Activated naive CD8-positive, alpha-beta T cell treated with anti-CD3 and anti-CD28 coated beads, Interleukin-2, amount 50 U/mL, for 16 hours (primary cell): ENCODE measurements at regions not wholly inside any gene's neighbourhood (a gene's known extent, or its start where the extent isn't known, plus 50 kb on each side); places are given as distances from the start of the nearest gene placed in this dataset.
"Not testable (repeated sequence)": the region's sequence is repeated elsewhere in the genome, so short reads cannot be mapped to it uniquely, and the experiment has no call there.

Experiments
- DNase-seq: peaks from one replicate; pipeline ENCODE4 v3.0.0-alpha.2; 2020; ENCODE audit warnings: low read depth, low spot score

GRCh38 chr7:55303220-55303619 lies 61.9 kb upstream of the LANCL2 start:
- DNase-seq: no peak

GRCh38 chr7:55304018-55304762 lies 60.9 kb upstream of the LANCL2 start:
- DNase-seq: no peak

GRCh38 chr7:55305135-55305534 lies 60.0 kb upstream of the LANCL2 start:
- no peak for DNase-seq

- no peak for DNase-seq
Observed at GRCh38 chr7:55306331-55306730, 58.8 kb upstream of the LANCL2 start.

- DNase-seq: no peak
Observed at GRCh38 chr7:55307123-55307916, 57.8 kb upstream of the LANCL2 start.

GRCh38 chr7:55308186-55308929 lies 56.8 kb upstream of the LANCL2 start:
- DNase-seq: no peak

- no peak for DNase-seq
Observed at GRCh38 chr7:55309040-55309991, 55.8 kb upstream of the LANCL2 start.

- no peak for DNase-seq
Observed at GRCh38 chr7:55310287-55311025, 54.7 kb upstream of the LANCL2 start.

- DNase-seq: not testable (repeated sequence)
Observed at GRCh38 chr7:55311892-55312291, 53.2 kb upstream of the LANCL2 start.

- not testable (repeated sequence) for DNase-seq
Observed at GRCh38 chr7:55313671-55314070, 51.5 kb upstream of the LANCL2 start.

GRCh38 chr7:55314967-55315366 lies 50.2 kb upstream of the LANCL2 start:
- DNase-seq: no peak
